Stomach (tissue), 8 donors: ENCODE measurements at regions not wholly inside any gene's neighbourhood (a gene's known extent, or its start where the extent isn't known, plus 50 kb on each side); places are given as distances from the start of the nearest gene placed in this dataset.

Experiments used
- DNase-seq, 2 donors: peaks; one replicate each; pipeline versions ENCODE4 v3.0.0 to v3.0.0-alpha.2; 2013 to 2019
- H3K27ac ChIP-seq, 5 donors: fragments of 200-600 bp in 4 of 5; sonication (generic) in 4 of 5; one replicate each; pipeline ENCODE4 v1.5.1; 2013 to 2019; ENCODE audit warnings: mild to moderate bottlenecking in 1 of 5, moderate library complexity in 1 of 5
- H3K27me3 ChIP-seq, 3 donors: fragments of 200-600 bp; sonication (generic); one replicate each; pipeline ENCODE4 v1.5.1; 2017 to 2019; ENCODE audit warnings: mixed run types in 1 of 3
- H3K36me3 ChIP-seq, 4 donors: fragments of 200-600 bp; sonication (generic); 1 replicate in 3 of 4; 2 replicates in 1 of 4; pipeline ENCODE4 v1.5.1; 2016 to 2019
- H3K4me1 ChIP-seq, 4 donors: fragments of 200-600 bp; sonication (generic); one replicate each; pipeline ENCODE4 v1.5.1; 2016 to 2019
- H3K4me3 ChIP-seq, 4 donors: fragments of 200-600 bp; sonication (generic) in 3 of 4; one replicate each; pipeline ENCODE4 v1.5.1; 2016 to 2019; ENCODE audit warnings: mild to moderate bottlenecking in 1 of 4
- H3K9me3 ChIP-seq, 4 donors: fragments of 200-600 bp; sonication (generic); one replicate each; pipeline ENCODE4 v1.5.1; 2016 to 2019
- EP300 ChIP-seq: sonication (generic); formaldehyde crosslinking; IDR thresholded peaks from one replicate; pipeline ENCODE4 v1.6.1; 2017; ENCODE audit warnings: antibody characterized with exemption
- POLR2A ChIP-seq, 4 donors: fragments of 450-650 bp; IDR thresholded peaks; one replicate each; pipeline ENCODE4 v1.6.1; 2016; ENCODE audit warnings: antibody characterized with exemption in 4 of 4, control low read depth in 2 of 4, mild to moderate bottlenecking in 1 of 4, moderate library complexity in 1 of 4
- POLR2AphosphoS5 ChIP-seq, 3 donors: sonication (generic); formaldehyde crosslinking; IDR thresholded peaks; one replicate each; pipeline ENCODE4 v1.6.1; 2016; ENCODE audit warnings: antibody characterized with exemption in 3 of 3
- WGBS, 5 donors: extraction: QIAGEN DNeasy Blood & Tissue Kit in 3 of 5; methylation state at CpG; one replicate each; pipeline versions ENCODE4 v1.1.5 to v1.1.7; 2013 to 2018; 5-methylcytosine and 5-hydroxymethylcytosine counted together
- intact Hi-C: fragments of 100-400 bp; cut with DNase I; formaldehyde crosslinking; loops from one replicate; pipeline ENCODE4 v1.15.1; 2023; ENCODE audit warnings: low total_unique reads
- TF ChIP-seq, protein P1 (sequence below), 7 experiments: fragments of 450-650 bp in 4 of 7; fragments of 200-600 bp in 3 of 7; sonication (generic) in 3 of 7; IDR thresholded peaks; one replicate each; pipeline ENCODE4 v1.5.1; 2016 to 2019; ENCODE audit warnings: antibody characterized with exemption in 7 of 7, control low read depth in 2 of 7, mild to moderate bottlenecking in 1 of 7
- donor health status: healthy with polysubstance abuse.
- donor health status: Bipolar disorder and iron deficiency.
- donor health status: healthy.

DNA sequence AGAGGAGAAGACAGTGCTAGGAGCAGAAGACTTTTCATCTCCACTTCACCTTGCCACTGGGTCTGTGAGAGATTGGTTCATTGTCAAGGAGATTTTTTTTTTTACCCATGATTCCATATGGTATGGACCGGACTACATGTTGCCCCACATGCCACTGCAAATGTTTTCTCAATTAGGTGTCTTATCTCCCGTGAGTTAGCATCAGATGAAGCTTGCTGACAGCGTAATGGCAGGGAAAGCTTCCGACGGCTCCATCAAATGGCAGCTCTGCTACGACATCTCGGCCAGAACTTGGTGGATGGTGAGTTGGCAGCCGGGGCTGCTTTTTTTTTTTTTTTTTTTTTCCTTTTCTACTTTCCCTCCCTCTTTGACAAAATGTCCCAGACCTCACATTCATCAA, 217.2 kb upstream of the NFIA start:
- Histone ChIP-seq H3K27me3 (no peaks in the 10 kb centered on the region), H3K9me3 (no peaks in the 10 kb centered on the region), H3K27ac (no peak overlapping the region), H3K4me1 (peaks cover 0 to 9% (median 0%) of the 10 kb centered on the region in 4 donors), H3K4me3 (no peak overlapping the region), H3K36me3 (no peaks in the 10 kb centered on the region)
- DNase-seq = no peak
- TF ChIP-seq POLR2A (IDR thresholded peaks at IDR 0.05) = no peak
- TF ChIP-seq, protein P1, sequence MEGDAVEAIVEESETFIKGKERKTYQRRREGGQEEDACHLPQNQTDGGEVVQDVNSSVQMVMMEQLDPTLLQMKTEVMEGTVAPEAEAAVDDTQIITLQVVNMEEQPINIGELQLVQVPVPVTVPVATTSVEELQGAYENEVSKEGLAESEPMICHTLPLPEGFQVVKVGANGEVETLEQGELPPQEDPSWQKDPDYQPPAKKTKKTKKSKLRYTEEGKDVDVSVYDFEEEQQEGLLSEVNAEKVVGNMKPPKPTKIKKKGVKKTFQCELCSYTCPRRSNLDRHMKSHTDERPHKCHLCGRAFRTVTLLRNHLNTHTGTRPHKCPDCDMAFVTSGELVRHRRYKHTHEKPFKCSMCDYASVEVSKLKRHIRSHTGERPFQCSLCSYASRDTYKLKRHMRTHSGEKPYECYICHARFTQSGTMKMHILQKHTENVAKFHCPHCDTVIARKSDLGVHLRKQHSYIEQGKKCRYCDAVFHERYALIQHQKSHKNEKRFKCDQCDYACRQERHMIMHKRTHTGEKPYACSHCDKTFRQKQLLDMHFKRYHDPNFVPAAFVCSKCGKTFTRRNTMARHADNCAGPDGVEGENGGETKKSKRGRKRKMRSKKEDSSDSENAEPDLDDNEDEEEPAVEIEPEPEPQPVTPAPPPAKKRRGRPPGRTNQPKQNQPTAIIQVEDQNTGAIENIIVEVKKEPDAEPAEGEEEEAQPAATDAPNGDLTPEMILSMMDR (IDR thresholded peaks at IDR 0.05) = no peak
- no peak for TF ChIP-seq POLR2AphosphoS5 (IDR thresholded peaks at IDR 0.05)
- TF ChIP-seq EP300 = no peak
- intact Hi-C loops = no loop called here
- 79 to 90% (median 88%) methylated on average over 8 of the region's 8 CpGs for WGBS, 5 donors

DNA sequence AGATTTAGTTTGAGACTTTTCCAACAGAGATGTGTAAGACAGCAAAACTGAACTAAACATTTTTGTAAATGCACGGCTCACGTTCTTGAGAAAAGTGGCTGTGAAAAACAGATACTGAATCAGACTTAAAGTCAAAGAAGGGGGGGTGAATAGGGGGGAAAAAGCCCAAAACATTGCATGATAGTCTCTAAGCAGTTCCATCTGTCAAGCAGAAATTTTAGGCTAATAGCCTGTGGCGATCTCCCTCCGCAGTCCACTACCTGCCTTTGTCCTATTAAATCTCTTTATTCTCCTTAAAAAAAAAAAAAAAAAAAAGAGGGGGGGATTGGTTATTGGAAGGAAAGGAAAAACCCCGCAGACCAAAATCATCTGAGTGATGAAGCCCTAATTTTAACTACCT, 217.6 kb upstream of the NFIA start:
- Histone ChIP-seq H3K27ac (no peak overlapping the region), H3K36me3 (no peaks in the 10 kb centered on the region), H3K4me1 (peaks cover 0 to 9% (median 0%) of the 10 kb centered on the region in 4 donors), H3K9me3 (no peaks in the 10 kb centered on the region), H3K4me3 (no peak overlapping the region), H3K27me3 (no peaks in the 10 kb centered on the region)
- no peak for TF ChIP-seq EP300
- TF ChIP-seq POLR2AphosphoS5 (IDR thresholded peaks at IDR 0.05) = no peak
- TF ChIP-seq, protein P1 (IDR thresholded peaks at IDR 0.05) = no peak
- no peak for TF ChIP-seq POLR2A (IDR thresholded peaks at IDR 0.05)
- intact Hi-C loops = no loop called here
- DNase-seq = no peak
- WGBS, 5 donors = 81 to 93% (median 90%) methylated on average over 5 of the region's 5 CpGs

DNA sequence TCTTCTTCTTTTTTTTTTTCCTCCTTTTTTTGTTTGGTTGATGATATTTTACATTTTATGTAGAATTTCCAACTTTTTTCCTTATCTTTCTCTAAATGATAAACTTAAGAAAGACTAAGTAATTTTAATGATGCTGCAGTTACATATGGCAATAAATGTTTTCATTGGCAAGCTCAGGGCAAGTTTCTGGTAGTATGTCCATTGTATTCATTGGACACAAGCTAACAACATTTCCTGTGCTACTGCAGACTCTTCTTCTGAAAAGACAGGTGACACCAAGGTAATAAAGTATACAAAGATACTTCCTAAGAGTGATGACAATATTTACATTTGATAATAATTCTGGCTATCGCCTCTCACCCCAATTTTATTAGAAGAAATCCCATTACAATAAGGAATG, 219.2 kb upstream of the NFIA start:
- Histone ChIP-seq H3K9me3 (no peaks in the 10 kb centered on the region), H3K27me3 (no peaks in the 10 kb centered on the region), H3K4me3 (no peak overlapping the region), H3K4me1 (peaks cover 0 to 9% (median 0%) of the 10 kb centered on the region in 4 donors), H3K27ac (no peak overlapping the region), H3K36me3 (no peaks in the 10 kb centered on the region)
- DNase-seq = no peak
- 77 to 93% (median 91%) methylated on average over 1 of the region's 1 CpG for WGBS, 5 donors
- TF ChIP-seq POLR2AphosphoS5 (IDR thresholded peaks at IDR 0.05) (no peak), EP300 (no peak), POLR2A (IDR thresholded peaks at IDR 0.05) (no peak)
- TF ChIP-seq, protein P1 (IDR thresholded peaks at IDR 0.05) = no peak
- intact Hi-C loops = no loop called here

DNA sequence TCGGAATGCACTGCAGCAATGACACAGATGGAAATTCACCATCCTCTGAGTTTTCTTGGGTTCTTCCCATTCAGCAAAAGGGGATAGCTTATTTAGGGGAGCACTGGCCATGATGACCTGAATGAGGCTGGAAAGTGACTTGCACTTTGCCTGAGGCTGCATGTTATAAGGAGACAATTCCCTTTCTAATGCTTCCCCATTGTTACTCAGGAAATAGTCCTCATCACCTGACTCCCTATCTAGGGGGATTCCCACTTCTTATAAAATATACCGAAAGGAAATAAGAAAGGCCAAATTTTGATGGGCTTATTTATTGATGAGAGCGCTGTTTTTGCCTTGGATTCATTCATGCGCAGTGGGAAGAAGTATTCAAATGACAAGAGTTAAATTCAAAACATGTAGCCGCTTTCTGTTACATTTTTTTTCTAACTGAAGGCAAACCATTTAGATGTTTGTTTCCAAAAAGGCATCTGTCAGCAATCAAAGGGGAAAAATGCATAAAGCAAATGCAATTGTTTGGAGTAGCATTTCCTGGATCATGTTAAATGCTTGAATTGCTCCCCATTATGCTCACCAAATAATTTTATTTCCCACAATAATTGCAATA, 220.3 kb upstream of the NFIA start:
- H3K27me3 ChIP-seq = no peaks in the 10 kb centered on the region
- no peaks in the 10 kb centered on the region for H3K36me3 ChIP-seq
- no peak overlapping the region for H3K27ac ChIP-seq
- no peak for DNase-seq
- TF ChIP-seq POLR2A (IDR thresholded peaks at IDR 0.05) (no peak), EP300 (no peak), POLR2AphosphoS5 (IDR thresholded peaks at IDR 0.05) (no peak)
- TF ChIP-seq, protein P1 (IDR thresholded peaks at IDR 0.05) = no peak
- H3K4me3 ChIP-seq = no peak overlapping the region
- WGBS, 5 donors = 80 to 85% (median 81%) methylated on average over 5 of the region's 5 CpGs
- peaks cover 0 to 6% (median 0%) of the 10 kb centered on the region in 4 donors for H3K4me1 ChIP-seq
- intact Hi-C loops = no loop called here
- H3K9me3 ChIP-seq = no peaks in the 10 kb centered on the region
